Panc1 (cell line): ENCODE measurements at regions not wholly inside any gene's neighbourhood (a gene's known extent, or its start where the extent isn't known, plus 50 kb on each side); places are given as distances from the start of the nearest gene placed in this dataset.

Experiments
- POLR2AphosphoS5 ChIP-seq: IDR thresholded peaks from 2 replicates; pipeline ENCODE4 v1.6.1; 2012; ENCODE audit warnings: mild to moderate bottlenecking, low read depth, low read length, moderate library complexity
- TF ChIP-seq, protein P1 (sequence below): fragments of 450-650 bp; IDR thresholded peaks from 2 replicates; pipeline ENCODE4 v1.5.1; 2017; ENCODE audit warnings: mild to moderate bottlenecking
- TF ChIP-seq, protein P2 (sequence below), 2 experiments: IDR thresholded peaks; 2 replicates each; pipeline ENCODE4 v1.6.1; 2011 to 2012; ENCODE audit warnings: low read depth in 2 of 2, control low read depth in 1 of 2, low read length in 1 of 2, mild to moderate bottlenecking in 1 of 2, moderate library complexity in 1 of 2; ENCODE audit not compliant: insufficient read depth in 1 of 2

GRCh38 chr3:101950510-101950909, 101.2 kb downstream of the NFKBIZ start:
- TF ChIP-seq, protein P1, sequence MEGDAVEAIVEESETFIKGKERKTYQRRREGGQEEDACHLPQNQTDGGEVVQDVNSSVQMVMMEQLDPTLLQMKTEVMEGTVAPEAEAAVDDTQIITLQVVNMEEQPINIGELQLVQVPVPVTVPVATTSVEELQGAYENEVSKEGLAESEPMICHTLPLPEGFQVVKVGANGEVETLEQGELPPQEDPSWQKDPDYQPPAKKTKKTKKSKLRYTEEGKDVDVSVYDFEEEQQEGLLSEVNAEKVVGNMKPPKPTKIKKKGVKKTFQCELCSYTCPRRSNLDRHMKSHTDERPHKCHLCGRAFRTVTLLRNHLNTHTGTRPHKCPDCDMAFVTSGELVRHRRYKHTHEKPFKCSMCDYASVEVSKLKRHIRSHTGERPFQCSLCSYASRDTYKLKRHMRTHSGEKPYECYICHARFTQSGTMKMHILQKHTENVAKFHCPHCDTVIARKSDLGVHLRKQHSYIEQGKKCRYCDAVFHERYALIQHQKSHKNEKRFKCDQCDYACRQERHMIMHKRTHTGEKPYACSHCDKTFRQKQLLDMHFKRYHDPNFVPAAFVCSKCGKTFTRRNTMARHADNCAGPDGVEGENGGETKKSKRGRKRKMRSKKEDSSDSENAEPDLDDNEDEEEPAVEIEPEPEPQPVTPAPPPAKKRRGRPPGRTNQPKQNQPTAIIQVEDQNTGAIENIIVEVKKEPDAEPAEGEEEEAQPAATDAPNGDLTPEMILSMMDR: no peak
- no peak for TF ChIP-seq POLR2AphosphoS5
- TF ChIP-seq, protein P2, sequence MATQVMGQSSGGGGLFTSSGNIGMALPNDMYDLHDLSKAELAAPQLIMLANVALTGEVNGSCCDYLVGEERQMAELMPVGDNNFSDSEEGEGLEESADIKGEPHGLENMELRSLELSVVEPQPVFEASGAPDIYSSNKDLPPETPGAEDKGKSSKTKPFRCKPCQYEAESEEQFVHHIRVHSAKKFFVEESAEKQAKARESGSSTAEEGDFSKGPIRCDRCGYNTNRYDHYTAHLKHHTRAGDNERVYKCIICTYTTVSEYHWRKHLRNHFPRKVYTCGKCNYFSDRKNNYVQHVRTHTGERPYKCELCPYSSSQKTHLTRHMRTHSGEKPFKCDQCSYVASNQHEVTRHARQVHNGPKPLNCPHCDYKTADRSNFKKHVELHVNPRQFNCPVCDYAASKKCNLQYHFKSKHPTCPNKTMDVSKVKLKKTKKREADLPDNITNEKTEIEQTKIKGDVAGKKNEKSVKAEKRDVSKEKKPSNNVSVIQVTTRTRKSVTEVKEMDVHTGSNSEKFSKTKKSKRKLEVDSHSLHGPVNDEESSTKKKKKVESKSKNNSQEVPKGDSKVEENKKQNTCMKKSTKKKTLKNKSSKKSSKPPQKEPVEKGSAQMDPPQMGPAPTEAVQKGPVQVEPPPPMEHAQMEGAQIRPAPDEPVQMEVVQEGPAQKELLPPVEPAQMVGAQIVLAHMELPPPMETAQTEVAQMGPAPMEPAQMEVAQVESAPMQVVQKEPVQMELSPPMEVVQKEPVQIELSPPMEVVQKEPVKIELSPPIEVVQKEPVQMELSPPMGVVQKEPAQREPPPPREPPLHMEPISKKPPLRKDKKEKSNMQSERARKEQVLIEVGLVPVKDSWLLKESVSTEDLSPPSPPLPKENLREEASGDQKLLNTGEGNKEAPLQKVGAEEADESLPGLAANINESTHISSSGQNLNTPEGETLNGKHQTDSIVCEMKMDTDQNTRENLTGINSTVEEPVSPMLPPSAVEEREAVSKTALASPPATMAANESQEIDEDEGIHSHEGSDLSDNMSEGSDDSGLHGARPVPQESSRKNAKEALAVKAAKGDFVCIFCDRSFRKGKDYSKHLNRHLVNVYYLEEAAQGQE (IDR thresholded peaks at IDR 0.05; ENCODE audit: insufficient read depth in 1 of 2, low read depth in 2 of 2, low read length in 1 of 2): no peak
